GM18505 (cell line): ENCODE measurements at regions not wholly inside any gene's neighbourhood (a gene's known extent, or its start where the extent isn't known, plus 50 kb on each side); places are given as distances from the start of the nearest gene placed in this dataset.

ENCODE experiments used
- ATAC-seq: cut with Tn5 transposase; IDR thresholded peaks from one replicate; pipeline ENCODE4 v1.9.1; 2021; ENCODE audit not compliant: unreplicated experiment
- POLR2A ChIP-seq: IDR thresholded peaks from 4 replicates; pipeline ENCODE4 v1.6.1; 2011; ENCODE audit warnings: borderline replicate concordance; ENCODE audit not compliant: insufficient read depth, insufficient read length; ENCODE audit errors: extremely low read depth

DNA sequence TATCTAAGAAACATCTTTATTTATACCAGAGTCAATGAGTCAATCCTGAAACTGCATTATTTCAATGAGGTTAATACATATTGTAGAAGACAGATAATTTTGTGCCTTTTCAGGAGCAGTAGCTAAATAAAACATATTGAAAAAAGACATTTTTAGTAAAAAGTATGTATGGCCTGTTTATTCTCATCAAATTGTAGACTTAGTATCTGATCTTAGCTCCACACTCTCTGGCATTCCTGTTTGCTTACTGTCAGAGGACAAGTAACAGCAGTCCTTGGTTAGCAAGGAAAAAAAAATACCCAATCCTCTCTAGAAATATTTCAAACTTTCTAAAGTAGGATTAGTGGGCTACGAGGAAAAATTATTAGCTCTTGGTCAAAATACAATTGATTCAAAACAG is 50.5 kb upstream of the GUCY1A1 start:
- no peak for ATAC-seq
- no peak for TF ChIP-seq POLR2A

DNA sequence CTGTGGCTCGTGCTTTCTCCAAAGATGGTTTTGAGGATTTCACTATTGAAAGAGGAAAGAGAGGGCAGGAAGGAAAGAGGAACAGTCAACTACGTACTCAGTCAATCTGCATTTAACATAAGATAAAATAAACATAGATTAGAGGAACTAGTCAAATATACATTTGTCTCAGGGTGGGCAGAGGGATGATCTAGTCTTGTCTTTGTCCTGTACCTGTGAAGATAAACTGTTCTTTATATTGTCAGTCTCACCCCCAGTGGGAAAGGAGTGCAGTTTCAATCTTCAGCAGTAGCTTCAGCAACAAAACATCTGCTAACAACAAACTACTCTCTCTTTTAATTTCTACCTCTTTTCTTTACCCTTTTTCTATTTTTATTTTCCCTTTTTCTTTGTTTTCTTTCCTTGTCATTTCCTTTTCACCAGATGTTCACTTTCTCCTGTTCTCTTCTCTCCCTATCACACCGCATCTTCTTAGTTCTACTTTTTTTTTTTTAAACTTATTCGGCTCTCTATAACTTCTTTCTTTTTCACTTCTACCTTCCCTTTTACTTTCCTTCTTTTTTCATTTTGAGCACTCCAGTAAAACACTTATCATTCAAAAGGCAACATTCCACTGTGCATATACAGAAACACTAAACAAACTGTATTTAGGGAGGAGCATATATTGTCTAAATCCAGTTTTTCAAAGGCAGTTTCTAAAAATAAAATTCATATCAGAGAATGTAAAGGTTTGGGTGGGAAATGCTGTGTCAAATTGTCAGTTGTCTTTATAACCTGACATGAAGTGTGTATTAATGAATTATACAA is 51.4 kb upstream of the GUCY1A1 start:
- TF ChIP-seq POLR2A = peak; percentile 24

DNA sequence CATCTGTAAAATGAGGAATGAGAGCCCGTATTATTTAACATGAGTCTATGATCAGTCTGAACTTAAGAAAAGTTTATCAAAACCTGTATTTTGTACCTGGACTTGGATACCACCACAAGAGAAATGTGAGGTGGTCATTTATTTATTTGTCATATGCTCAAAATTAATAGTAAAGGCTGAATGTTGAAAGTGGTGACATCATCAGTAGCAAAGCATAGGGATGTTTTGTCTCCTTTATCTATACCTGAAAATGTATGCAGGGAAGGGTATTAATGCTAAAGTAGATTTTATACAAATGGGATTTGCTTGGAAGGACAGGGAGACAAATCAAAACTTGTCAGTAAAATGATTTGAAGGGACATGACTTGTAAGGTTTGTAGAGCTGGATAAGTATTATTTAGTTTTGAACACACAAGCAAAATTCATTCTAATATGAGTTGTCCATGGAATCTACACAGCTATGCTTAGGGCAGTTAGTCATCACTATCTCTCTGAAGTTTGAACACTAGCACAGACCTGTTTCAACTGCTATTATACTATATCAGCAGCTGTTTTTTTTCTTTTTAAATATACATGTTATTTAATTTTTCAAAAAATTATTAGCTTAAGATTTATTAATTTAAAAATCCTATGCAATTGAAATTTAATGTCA is 52.4 kb upstream of the GUCY1A1 start:
- no peak for ATAC-seq
- no peak for TF ChIP-seq POLR2A

More for the DNA sequence above, 51.4 kb upstream of the GUCY1A1 start:
- no peak for ATAC-seq

DNA sequence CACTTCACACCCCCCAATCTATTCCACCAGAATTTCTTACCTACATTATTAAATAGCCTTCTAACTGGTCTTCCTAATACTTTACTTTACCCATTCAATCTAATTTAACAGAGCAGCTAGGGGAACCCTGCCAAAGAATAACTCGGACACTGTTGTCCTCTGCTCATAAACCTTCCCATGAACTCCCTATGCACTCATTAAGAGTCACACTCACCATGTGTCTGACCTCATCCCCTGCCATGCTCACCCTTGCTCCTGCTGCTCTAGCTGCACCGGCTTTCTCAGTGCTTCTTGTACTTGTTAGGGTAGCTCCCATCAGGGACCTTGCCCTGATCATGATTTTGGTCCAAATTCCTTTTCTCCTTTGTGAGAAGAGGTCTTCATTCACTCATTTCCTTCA is 54.6 kb upstream of the GUCY1A1 start:
- no peak for ATAC-seq
- TF ChIP-seq POLR2A = no peak

DNA sequence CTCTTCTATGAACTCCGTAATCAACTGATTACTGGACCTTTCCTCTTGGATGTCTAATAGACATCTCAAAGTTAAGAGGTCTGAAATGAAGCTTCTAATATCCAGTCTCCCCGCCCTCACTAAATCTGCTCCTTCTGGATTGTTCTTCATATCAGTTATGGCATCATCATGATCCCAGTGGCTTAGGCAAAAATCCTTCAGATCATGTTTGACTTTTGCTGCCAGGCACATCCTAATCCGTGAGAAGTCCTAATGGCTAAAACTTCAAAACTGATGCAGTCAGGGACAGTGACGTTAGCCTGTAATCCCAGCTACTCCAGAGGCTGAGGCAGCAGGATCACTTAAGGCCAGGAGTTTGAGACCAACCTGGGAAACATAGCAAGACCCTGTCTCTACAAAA is 55.1 kb upstream of the GUCY1A1 start:
- no peak for ATAC-seq
- no peak for TF ChIP-seq POLR2A

DNA sequence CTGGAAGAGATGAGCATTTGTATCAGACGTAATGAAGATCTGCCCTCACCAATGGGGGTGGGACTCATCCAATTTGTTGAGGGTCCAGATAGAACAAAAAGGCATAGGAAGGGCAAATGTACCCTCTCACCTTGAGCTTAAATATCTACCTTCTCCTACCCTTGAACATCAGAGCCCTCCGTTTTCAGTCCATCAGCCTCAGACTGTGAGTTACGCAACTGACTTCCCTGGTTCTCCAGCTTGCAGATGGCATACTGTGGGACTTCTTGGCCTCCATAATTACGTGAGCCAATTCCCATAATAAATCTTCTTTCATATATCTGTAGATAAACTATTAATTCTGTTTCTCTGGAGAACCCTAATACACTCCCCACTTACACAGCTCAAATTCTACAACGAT is 56.5 kb upstream of the GUCY1A1 start:
- no peak for TF ChIP-seq POLR2A
- no peak for ATAC-seq

DNA sequence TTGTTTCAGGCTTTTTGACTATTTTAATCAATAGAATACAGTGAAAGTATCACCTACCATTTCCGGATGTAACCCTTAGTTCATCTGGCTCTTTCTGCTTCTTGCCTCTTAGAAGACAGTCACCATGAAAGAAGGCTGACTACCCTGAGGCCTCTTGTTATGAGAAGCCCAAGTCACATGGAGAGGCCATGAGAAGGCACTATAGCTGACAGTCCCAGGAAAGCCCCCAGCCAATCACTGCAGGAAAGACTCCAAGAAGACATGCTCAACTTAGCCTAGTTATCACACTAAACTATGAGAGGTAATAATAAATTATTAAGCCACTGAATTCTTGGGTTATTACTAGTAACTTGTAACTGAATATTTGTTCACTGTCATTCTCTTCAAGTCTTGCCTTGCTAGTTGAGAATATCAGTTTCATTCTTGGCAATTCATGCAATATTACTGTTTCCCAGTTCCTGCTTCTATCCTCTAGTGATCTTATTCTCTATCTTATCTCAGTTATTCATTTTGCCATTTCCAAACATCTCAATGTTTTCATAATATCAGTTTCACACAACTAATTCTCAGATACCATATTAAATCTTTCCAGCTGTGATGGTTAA is 57.1 kb upstream of the GUCY1A1 start:
- no peak for TF ChIP-seq POLR2A
- ATAC-seq = peak; percentile 75

DNA sequence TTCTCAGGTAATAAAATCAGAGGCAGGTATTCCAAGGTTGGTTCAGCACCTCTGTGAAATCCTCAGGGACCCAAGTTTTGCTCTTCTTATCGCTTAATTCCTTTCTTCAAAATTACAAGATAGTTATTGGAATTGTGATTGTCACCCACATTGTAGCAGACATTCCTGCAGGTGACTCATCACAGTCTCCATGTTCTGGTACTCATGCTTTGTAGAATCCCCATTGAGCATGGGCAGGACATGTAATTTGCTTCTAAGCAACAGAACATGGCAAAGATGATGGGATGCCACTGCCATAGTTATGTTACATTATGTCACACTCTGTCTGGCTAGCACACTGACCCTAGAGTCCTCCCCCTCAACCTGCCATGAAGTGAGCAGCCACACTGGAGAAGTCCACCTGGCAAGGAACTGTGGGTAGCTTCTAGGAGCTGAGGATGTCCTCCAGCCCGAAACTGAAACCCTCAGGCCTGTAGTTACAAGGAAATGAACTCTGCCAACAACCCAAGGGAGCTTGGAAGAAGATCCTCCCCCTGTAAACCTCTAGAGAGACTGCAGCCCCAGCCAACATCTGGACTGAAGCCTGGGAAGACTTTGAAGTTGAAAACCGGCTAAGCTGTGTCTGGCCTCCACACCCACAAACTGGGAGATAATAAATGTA is 58.3 kb upstream of the GUCY1A1 start:
- no peak for ATAC-seq
- TF ChIP-seq POLR2A = no peak

DNA sequence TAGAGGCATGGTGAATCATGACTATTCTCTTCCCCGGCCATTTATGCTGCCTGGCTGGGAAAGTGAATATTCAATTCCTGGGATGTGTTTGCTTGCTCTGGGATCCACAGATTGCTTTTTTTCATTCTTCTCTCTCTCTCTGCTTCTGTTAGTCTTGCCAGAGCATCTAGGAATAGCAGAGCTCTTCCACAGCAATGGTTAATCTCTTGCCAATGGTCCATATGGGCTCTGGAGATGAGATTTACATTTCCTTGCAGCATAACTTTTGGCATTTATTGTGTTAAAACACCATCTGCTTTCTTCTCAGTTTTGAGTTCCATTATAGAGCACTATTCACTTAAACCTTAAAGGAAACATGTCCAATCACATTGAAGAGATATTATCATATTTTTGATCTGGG is 59.2 kb upstream of the GUCY1A1 start:
- no peak for TF ChIP-seq POLR2A
- ATAC-seq = no peak

DNA sequence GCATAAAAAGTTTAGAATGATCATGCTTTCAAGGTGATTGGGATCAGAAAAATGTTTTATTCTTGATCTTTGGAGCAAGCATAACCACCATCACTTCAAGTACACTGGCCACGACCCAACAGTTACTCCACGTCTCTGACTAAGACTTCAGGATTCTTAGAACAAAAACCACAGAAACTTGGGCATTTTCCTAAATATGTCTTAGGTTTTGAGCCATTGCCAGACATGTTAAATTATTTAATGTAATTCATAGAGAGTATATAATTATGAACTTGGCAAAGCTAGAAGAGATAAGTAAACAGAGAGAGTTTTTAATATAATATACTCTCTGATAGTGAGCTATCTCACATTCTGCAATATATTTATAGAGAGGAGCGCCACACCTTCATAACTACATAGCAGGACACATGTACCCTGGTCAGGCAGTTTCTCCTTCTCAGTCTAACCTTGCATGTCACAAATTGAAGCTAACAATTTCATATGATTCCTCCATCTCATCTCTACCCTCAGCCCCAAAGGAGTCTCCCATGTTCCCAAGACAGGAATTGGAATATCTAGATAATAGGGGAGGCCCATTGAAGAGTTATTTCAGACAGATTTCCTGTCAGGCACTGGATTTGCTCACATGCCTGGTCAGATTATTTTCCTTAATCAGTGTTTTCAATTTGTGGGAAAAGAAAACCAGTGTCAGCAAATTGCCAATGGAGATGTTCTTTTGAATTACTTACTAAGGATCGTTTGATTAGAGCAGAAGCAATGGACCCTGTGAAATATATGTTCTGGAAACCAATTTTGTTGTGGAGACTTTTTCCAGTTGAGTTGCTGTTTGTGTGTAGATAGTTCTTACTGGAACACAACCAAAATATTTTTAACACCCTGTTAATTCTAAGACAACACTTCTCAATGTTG is 61.7 kb upstream of the GUCY1A1 start:
- TF ChIP-seq POLR2A = no peak
- ATAC-seq = no peak

DNA sequence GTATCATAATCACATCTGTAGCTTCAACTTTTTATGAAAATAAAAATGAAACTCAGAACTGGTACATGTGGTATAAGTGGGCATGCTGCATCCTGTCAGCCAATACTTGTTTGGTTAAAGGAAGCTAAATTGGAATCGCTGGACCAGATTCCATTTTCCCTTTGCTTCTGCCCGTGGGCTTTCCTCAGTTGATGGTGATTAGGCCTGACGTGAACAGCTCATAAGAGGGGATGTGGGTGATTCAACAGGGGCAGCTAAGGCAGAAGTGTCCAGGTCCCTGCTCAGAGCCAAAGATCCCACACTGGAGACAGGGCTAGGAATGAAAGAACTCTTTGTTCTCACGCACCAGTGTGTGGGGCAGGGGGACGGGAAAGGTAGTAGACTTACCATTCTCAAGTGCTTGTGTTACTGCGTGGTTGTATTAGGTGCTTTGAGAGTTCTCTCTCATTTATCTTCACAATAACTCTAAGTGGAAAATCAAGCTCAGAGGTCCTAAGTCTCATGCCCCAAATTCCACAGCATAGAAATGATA is 63.2 kb upstream of the GUCY1A1 start:
- no peak for TF ChIP-seq POLR2A
- no peak for ATAC-seq

DNA sequence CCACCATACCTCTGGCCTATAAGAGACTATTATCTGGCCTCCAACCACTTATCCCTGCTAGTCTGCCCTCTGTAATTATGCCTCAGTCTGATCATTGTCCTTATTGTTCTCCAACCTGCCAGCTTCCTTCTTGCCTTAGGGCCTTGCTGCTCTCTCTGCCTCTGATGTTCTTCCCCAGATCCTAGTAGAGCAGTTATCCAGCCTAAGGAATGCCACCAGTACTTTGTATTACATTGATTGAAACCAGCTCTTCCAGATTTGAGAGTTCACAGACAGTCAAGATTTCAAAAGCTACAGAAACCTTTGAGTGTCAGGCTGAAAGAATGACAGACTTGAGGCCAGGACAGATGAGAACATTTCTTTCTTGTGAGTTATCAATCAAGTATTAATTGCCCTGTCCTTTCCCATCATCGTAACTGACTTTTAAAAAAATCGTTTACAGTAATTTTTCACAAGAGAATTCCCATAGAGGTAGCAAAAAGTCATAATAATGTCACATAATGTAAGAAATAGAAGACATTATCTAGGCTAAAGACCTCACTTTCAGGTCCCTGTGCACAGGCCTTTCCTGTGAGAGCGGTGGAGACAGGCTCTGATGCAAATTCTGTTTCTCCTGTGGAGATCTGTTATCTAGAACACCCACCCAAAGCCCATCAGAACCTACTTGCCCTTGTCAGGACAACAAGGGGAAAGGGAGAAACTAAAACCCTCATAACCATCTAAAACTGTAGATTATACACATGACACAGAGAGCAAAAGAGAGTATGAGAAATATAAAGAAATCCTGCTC is 64.1 kb upstream of the GUCY1A1 start:
- no peak for ATAC-seq
- no peak for TF ChIP-seq POLR2A
